Inflammatory macrophage treated with lipopolysaccharide for 4 hours (primary cell): ENCODE measurements at regions not wholly inside any gene's neighbourhood (a gene's known extent, or its start where the extent isn't known, plus 50 kb on each side); places are given as distances from the start of the nearest gene placed in this dataset.

Experiments
- DNase-seq: peaks from one replicate; pipeline ENCODE4 v3.0.0-alpha.2; 2020

- DNase-seq: no peak
These were observed 215.2 kb upstream of the THSD7B start for GRCh38 chr2:136550181-136550580.

GRCh38 chr2:136539355-136539754, 226.0 kb upstream of the THSD7B start:
- no peak for DNase-seq

GRCh38 chr2:136538489-136538888, 226.9 kb upstream of the THSD7B start:
- no peak for DNase-seq

GRCh38 chr2:136534811-136535210, 230.5 kb upstream of the THSD7B start:
- no peak for DNase-seq

- DNase-seq: no peak
These were observed 233.2 kb upstream of the THSD7B start for GRCh38 chr2:136532171-136532570.

GRCh38 chr2:136531731-136532130, 233.6 kb upstream of the THSD7B start:
- no peak for DNase-seq

- DNase-seq: no peak
These were observed 235.2 kb upstream of the THSD7B start for GRCh38 chr2:136530146-136530545.

- no peak for DNase-seq
These were observed 237.8 kb upstream of the THSD7B start for GRCh38 chr2:136527560-136527959.

- DNase-seq: no peak
These were observed 242.6 kb upstream of the THSD7B start for GRCh38 chr2:136522724-136523123.

- DNase-seq: no peak
These were observed 247.6 kb upstream of the THSD7B start for GRCh38 chr2:136517716-136518115.

GRCh38 chr2:136510244-136510643, 255.1 kb upstream of the THSD7B start:
- no peak for DNase-seq

- no peak for DNase-seq
These were observed 259.9 kb upstream of the THSD7B start for GRCh38 chr2:136505462-136505861.

GRCh38 chr2:136502660-136503059, 262.7 kb upstream of the THSD7B start:
- DNase-seq: no peak

GRCh38 chr2:136497709-136498108, 267.6 kb upstream of the THSD7B start:
- no peak for DNase-seq

- no peak for DNase-seq
These were observed 268.4 kb upstream of the THSD7B start for GRCh38 chr2:136496966-136497365.

GRCh38 chr2:136495636-136496035, 269.7 kb upstream of the THSD7B start:
- no peak for DNase-seq

GRCh38 chr2:136492901-136493300, 272.4 kb upstream of the THSD7B start:
- no peak for DNase-seq

GRCh38 chr2:136490100-136490499, 275.2 kb upstream of the THSD7B start:
- DNase-seq: no peak

GRCh38 chr2:136487421-136487820, 277.9 kb upstream of the THSD7B start:
- no peak for DNase-seq

- DNase-seq: no peak
These were observed 279.2 kb upstream of the THSD7B start for GRCh38 chr2:136486115-136486514.

GRCh38 chr2:136482966-136483365, 282.4 kb upstream of the THSD7B start:
- DNase-seq: no peak

- no peak for DNase-seq
These were observed 283.3 kb upstream of the THSD7B start for GRCh38 chr2:136482006-136482405.

- DNase-seq: no peak
These were observed 285.6 kb upstream of the THSD7B start for GRCh38 chr2:136479696-136480095.

GRCh38 chr2:136468799-136469369, 296.5 kb upstream of the THSD7B start:
- no peak for DNase-seq

- no peak for DNase-seq
These were observed 312.8 kb upstream of the THSD7B start for GRCh38 chr2:136452528-136452927.
